CD4-positive, alpha-beta T cell treated with Interferon gamma for 1 hour (primary cell): ENCODE measurements at regions not wholly inside any gene's neighbourhood (a gene's known extent, or its start where the extent isn't known, plus 50 kb on each side); places are given as distances from the start of the nearest gene placed in this dataset.
"Not testable (repeated sequence)": the region's sequence is repeated elsewhere in the genome, so short reads cannot be mapped to it uniquely, and the experiment has no call there.

Experiments
- DNase-seq: peaks from one replicate; pipeline ENCODE4 v3.0.0-alpha.2; 2020

GRCh38 chr5:89164703-89165102 is 281.7 kb upstream of the MEF2C start:
- DNase-seq = not testable (repeated sequence)

DNA sequence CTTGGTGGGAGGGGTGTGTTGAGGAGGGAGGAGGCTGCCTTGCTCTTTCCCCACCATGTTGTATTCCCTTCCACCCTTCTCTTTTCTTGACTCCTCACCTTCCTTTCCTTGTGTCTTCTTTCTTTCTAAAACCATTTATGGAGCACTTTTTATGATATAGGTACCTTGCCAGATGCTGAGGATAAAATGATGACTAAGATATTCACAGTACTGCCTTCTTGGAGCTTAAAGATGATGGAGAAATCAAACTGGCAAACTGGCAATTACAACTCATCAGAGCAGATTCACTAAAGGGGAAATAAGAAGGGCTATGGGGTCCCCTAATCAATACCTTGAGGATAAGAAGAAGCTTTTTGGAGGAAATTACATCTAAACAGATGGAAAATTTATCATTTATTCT is 273.2 kb upstream of the MEF2C start:
- no peak for DNase-seq

DNA sequence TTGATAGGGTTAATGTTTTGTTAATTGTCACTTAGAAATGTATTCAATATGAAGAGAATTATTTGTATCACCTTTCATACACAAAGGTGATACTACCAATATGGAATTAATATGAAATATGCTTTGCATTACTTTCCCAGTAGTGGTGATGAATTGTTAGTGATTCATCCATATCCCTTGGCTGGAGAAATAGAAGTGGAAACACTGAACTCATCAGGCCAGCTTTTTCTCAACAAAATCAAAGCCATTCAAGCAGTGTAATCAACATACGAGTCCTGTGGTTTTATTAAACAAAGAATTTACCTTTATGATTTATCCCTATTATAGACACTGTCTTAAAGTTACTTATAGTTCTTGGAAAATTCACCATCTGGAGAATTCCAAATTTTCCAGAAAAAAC is 264.0 kb upstream of the MEF2C start:
- no peak for DNase-seq

- DNase-seq = no peak
These were observed 254.2 kb upstream of the MEF2C start for GRCh38 chr5:89137148-89137547.

- DNase-seq = no peak
These were observed 251.0 kb upstream of the MEF2C start for GRCh38 chr5:89133975-89134374.

DNA sequence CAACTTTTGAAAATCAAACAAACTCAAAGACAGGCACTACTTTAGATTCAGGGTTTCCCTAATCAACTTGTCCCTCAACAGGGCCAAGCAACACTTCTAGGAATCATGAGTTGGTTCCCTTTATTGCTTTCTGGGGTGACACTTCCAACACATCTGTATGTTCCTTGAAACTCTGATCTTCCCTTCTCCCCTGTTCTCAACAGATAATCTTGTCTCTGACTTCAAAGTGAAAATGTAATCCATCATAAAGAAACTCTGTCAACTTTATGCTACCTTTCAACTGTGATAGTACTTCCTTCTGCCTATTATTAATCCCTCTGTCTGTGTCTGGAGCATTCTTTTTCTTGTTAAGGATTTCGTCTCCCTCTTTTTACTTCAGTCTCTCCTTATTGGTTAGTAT is 250.1 kb upstream of the MEF2C start:
- no peak for DNase-seq

DNA sequence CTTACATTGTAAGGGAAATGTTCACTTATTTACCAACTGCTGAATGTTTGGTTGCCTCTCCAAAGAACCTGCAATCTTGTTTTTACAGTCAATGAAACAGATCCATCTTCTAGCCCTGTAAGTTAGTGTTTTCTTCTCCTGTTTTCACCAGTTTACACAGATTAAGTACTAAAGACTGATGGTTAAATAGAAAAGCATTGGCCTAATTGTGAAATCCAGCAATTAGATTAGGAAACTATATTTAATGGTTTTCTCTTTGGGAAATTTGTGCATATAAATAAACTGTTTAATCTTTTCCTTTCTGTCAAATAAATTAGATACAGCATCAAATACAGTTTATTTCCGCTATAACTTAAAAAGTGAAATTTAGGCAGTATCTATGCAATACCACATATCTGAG is 247.9 kb upstream of the MEF2C start:
- DNase-seq = no peak

GRCh38 chr5:89129941-89130340 is 247.0 kb upstream of the MEF2C start:
- DNase-seq = no peak

GRCh38 chr5:89128906-89129625 is 246.1 kb upstream of the MEF2C start:
- no peak for DNase-seq

GRCh38 chr5:89128092-89128491 is 245.1 kb upstream of the MEF2C start:
- no peak for DNase-seq

DNA sequence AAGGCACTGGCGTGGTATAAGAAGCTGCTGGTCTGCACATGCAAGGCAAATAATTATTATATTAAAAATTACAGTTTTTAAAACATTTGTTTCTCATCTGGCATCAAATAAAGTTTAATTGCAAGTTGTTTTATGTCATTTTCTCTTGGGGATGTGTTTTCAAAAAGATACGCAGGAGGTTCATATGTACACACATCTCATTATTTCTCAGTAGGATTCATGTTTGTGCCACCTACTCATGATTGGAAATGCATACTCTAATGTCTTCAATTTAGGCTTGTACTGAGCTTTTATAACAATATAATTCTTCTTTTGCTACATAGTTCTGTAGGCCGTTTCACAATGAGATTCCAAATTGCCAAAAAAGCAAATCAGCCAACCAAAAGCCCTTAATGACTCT is 244.2 kb upstream of the MEF2C start:
- DNase-seq = no peak

- no peak for DNase-seq
These were observed 242.4 kb upstream of the MEF2C start for GRCh38 chr5:89125372-89125771.

GRCh38 chr5:89123581-89123980 is 240.6 kb upstream of the MEF2C start:
- DNase-seq = no peak

DNA sequence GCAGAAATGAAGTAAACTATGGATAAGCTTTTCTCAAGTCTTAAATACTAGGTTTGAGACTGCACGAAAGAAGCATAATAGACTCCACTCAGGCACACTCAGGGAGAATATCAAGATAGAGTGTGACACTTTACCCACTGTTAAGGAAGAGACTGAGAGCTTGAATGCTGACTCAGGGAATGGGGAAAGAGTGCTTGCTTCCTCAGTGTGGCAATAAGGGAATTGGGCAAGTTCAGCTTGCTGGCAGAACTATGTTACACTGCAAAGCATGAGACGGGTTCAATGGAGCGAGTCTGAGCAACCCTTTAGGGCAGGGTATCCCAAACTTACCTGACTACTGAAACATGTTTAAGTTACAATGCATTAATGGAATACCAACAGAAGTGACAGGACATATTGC is 237.7 kb upstream of the MEF2C start:
- peak; percentile 46 for DNase-seq

GRCh38 chr5:89117124-89117644 is 234.2 kb upstream of the MEF2C start:
- DNase-seq = no peak

GRCh38 chr5:89110916-89111646 is 228.1 kb upstream of the MEF2C start:
- no peak for DNase-seq

DNA sequence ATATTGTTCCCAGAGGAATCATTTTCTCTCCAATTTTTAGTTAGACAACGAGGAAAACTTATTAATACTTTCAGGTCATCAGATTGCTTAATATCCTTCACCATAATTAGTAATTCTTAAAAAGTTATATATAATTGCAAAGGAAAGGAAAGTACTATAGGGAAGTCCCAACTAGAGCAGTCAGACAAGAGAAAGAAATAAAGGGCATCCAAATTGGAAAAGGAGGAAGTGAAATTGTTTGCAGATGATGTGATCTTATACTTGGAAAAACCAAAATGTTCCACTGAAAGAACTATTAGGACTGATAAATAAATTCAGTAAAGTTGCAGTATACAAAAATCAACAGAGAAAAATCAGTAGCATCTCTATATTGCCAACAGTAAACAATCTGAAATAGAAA is 223.5 kb upstream of the MEF2C start:
- no peak for DNase-seq

DNA sequence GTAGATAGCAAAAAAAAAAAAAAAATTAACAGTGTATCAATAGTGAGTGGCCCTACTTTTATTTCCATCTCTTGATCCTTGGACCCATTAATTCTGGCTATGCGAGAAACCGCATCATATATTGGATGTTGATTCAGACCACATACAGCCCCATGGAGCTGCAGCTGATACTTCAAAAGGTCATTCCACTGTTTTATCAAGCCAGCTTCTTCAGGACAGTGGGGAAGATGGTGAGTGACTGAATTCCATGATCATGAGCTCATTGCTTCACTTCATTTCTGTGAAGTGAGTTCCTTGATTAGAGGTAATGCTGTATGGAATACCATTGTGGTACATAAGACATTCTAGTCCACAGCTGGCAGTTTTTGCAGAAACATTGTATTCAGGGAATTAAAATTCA is 222.9 kb upstream of the MEF2C start:
- no peak for DNase-seq

DNA sequence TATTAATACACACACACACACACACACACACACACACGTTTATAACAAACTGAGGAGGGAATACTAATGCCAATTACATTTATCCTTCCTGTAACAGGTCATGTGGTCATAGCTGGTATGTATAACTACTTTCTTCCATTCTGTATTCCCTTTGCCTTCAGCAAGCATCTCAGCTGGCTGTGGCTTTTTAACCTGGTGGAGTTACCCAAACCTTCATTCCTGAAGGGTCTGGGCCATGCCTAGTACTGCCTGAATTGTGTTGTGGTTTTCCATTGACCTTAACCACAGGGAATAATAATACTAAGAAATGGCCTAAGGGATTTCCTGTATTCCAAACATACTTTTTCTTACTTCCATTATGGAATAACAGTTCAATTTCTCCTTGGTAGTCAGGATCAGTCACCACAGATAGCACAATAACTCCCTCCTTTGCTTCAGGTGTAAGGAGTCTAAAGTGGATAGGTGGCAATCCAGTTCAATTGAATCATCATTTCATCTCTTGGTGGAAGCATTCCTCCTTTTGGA is 222.2 kb upstream of the MEF2C start:
- no peak for DNase-seq

DNA sequence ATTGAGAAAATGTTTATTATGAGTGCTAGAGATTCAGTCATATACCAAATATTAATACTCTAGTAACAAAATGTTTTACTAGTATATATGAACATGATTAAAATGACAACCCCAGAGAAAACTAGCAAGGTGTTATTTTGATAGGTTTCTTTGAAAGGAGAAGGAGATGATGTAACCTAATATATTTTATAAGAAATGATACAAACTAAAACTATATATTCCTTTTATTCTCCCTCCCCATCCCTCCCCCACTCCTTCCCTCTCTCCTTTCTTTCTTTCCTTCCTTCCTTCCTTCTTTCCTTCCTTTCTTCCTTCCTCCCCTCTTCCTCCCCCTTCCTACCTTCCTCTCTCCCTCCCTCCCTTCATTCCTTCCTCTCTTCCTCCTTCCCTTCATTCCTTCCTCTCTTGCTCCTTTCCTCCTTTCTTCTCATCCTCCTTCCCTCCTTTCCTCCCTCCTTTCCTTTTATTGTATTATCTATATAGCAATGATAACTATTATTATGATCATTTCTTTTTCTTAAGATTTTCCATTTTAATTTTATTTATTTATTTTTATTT is 215.3 kb upstream of the MEF2C start:
- no peak for DNase-seq

DNA sequence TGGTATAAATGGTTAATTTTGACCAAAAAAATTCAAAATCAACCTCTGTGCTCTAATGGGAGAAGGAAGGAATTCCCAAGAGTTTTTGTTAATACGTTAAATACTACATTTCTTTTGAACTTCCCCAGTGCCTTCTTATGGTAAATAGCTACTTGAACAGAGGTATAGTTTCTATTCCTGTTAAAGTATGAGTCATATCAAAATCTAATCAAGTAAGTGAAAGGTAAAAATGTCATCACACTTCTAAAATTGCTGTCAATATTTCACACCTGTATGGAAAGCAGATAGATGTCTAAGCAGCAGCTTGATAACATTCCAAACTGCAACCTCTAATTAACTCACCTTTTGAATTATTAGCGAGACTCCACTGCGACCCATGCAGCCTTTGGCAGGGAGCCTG is 214.1 kb upstream of the MEF2C start:
- DNase-seq = no peak

DNA sequence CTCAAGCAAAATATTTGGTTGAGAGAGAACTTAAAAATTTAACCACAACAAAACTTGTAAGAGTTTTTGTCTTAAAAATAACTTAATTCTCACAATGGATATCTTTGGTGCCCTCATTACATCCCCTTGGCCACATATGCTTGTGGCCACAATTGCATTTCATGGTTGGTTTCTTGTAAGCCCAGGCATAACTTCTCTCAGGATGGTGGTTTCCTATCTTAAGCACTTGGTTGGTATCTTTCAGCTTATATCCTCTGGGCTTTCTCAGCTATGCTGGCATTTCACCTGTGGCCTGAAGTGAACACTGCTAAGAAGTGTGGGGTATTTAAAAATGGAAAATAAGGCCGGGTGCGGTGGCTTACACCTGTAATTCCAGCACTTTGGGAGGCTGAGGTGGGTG is 212.4 kb upstream of the MEF2C start:
- DNase-seq = no peak

DNA sequence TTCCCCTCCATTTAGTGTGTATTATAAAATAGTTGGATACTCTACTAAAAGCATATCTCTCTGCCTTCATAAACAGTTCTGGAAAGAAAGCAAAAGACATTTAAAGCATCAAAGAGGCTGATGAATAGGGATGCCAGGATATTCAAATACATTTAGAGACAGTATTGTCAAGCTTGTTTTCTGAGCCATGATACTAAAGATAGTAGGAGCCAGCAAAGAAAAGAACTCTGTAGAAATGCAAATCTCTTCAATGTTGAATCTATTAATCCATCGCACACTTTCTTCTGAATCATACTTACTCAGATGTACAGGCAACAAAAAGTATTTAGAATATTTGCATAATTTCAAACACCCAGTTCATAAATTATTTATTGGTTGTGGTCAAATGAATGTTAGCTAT is 207.1 kb upstream of the MEF2C start:
- DNase-seq = no peak
